ENCODE measurements at regions not wholly inside any gene's neighbourhood (a gene's known extent, or its start where the extent isn't known, plus 50 kb on each side); places are given as distances from the start of the nearest gene placed in this dataset.

DNA sequence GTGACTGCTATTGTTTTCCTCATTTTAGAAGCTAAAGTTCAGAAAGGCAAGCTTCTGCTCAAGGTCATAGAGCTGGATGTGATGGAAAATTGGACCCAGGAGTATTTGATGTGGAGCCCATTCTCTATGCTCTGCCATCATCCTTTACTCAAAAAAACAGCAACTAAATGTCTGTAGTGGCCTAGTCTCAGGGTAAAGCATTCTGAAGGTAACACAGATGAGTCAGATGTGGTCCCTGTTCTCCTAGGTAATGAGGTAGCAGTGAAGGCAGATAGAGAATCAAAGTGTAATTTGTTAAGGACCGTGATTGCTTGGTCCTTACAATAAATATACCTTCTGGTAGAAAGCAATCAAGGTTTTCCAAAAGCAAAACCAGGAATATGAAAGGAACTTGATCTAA is 84.4 kb upstream of the SPON1 start:
- Mint-ChIP-seq H3K4me3 (no peak overlapping the region), H3K27me3 (no peaks in the 10 kb centered on the region), H3K27ac (ENCODE audit: low read depth) (no peak overlapping the region), H3K4me1 (no peaks in the 10 kb centered on the region), H3K36me3 (ENCODE audit: insufficient read depth) (no peaks in the 10 kb centered on the region), H3K9me3 (no peaks in the 10 kb centered on the region)
- DNase-seq (ENCODE audit: low spot score in 2 of 2) (no peak), ATAC-seq (replicated peaks; ENCODE audit: extremely low read depth, poor library complexity, severe bottlenecking) (no peak)

DNA sequence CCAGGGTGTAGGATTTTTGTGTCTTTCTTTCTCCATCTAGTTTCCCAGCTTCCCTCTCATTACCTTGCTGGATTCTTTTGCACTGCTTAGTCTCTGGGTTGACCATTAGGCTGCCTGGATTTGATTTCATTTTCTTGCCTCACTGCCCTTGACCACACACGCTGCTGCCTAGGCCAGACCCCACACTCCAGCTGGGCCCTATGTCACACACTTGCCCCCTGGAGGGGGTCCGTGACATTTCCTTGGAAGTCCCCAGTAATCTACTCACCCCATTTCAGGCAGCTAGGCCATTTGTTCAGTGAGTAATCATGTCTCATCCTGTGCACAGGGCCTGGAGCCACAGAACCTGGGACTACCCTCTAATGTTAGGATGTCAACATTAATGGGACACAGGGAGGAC is 81.9 kb upstream of the SPON1 start:
- no peak overlapping the region for H3K4me3 Mint-ChIP-seq
- ATAC-seq (replicated peaks; ENCODE audit: extremely low read depth, poor library complexity, severe bottlenecking) = no peak
- no peaks in the 10 kb centered on the region for H3K36me3 Mint-ChIP-seq (ENCODE audit: insufficient read depth)
- H3K27ac Mint-ChIP-seq (ENCODE audit: low read depth) = no peak overlapping the region
- H3K9me3 Mint-ChIP-seq = no peaks in the 10 kb centered on the region
- H3K27me3 Mint-ChIP-seq = no peaks in the 10 kb centered on the region
- no peaks in the 10 kb centered on the region for H3K4me1 Mint-ChIP-seq
- DNase-seq (ENCODE audit: low spot score in 2 of 2) = no peak

DNA sequence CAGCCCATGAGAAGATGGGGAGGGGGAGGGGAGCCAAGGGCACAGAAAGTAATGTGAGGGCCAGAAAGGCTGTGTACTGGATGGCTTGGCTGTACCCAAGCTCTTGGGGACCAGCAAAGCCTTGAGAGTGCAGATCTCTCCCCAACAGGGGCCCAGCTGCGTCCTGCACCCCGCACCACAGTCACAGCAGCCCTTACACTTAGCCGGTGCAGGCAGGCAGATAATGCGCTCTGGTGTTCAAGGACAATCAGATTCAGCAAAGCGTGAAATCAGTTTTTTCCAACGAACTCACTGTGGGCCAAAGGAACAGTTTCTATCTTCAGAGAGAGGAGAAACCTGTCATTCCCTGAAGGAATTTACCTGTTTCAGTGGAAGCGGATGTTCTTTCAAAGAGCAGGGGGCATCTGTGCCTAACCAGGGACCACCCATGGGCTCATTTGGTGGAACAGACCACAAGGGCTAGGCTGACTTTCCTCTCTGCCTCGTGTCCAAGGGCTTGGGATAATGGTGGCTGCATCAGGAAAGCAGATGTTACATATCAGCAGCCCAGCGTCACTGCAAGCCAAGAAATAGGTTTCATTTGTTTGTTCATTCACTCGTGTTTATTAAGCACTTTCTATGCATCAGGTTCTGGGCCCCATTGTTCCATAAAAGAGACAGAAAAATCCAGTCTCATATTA is 81.2 kb upstream of the SPON1 start:
- H3K4me1 Mint-ChIP-seq = no peaks in the 10 kb centered on the region
- no peaks in the 10 kb centered on the region for H3K36me3 Mint-ChIP-seq (ENCODE audit: insufficient read depth)
- DNase-seq (ENCODE audit: low spot score in 2 of 2) (no peak), ATAC-seq (replicated peaks; ENCODE audit: extremely low read depth, poor library complexity, severe bottlenecking) (no peak)
- H3K27me3 Mint-ChIP-seq = no peaks in the 10 kb centered on the region
- H3K27ac Mint-ChIP-seq (ENCODE audit: low read depth) = no peak overlapping the region
- H3K4me3 Mint-ChIP-seq = no peak overlapping the region
- no peaks in the 10 kb centered on the region for H3K9me3 Mint-ChIP-seq

DNA sequence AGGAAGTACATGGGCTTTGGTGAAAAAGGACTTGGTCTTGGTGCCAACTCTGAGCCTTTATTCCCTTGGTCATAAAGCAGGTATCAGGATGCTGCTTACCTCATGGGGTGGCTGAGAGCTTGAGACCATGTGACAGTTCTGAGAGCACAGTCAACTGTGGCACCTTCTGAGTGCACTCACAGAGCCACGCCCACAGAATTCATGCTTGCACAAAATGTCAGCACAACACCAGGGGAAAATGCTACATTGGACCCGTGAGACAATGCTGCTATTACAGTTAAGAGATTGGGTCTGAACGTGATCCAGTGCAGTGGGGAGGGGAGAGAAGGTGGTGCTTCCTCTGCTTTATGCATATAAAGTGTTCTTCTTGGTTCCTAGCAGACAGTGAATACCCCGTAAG is 79.5 kb upstream of the SPON1 start:
- Mint-ChIP-seq H3K36me3 (ENCODE audit: insufficient read depth) (no peaks in the 10 kb centered on the region), H3K4me3 (no peak overlapping the region), H3K4me1 (no peaks in the 10 kb centered on the region), H3K27ac (ENCODE audit: low read depth) (peak overlapping the region; percentile 4), H3K27me3 (no peaks in the 10 kb centered on the region), H3K9me3 (peaks cover 5% of the 10 kb centered on the region)
- DNase-seq (ENCODE audit: low spot score in 2 of 2) (no peak), ATAC-seq (replicated peaks; ENCODE audit: extremely low read depth, poor library complexity, severe bottlenecking) (no peak)

DNA sequence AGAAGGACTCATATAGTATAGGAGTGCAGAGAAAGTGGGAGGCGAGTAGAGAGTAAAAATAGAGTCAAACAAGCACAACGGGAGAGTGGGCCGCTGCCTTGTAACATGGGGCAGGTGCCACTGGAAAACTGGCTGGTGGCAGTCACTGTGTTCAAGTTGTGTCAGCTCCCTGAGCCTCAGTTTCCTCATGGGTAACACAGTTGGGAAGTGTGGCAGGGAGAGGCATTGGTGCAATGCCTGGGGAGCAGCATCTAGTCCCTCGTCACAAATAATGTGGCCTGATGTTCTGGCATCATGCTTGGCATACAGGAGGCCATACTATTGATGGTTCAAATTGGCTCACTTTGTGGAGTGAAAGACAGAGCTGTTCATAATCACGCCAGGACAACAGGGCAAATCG is 78.9 kb upstream of the SPON1 start:
- Mint-ChIP-seq H3K27me3 (no peaks in the 10 kb centered on the region), H3K4me1 (no peaks in the 10 kb centered on the region), H3K9me3 (peaks cover 5% of the 10 kb centered on the region), H3K4me3 (no peak overlapping the region), H3K27ac (ENCODE audit: low read depth) (peak overlapping the region; percentile 4), H3K36me3 (ENCODE audit: insufficient read depth) (no peaks in the 10 kb centered on the region)
- ATAC-seq (replicated peaks; ENCODE audit: extremely low read depth, poor library complexity, severe bottlenecking) (no peak), DNase-seq (ENCODE audit: low spot score in 2 of 2) (no peak)

DNA sequence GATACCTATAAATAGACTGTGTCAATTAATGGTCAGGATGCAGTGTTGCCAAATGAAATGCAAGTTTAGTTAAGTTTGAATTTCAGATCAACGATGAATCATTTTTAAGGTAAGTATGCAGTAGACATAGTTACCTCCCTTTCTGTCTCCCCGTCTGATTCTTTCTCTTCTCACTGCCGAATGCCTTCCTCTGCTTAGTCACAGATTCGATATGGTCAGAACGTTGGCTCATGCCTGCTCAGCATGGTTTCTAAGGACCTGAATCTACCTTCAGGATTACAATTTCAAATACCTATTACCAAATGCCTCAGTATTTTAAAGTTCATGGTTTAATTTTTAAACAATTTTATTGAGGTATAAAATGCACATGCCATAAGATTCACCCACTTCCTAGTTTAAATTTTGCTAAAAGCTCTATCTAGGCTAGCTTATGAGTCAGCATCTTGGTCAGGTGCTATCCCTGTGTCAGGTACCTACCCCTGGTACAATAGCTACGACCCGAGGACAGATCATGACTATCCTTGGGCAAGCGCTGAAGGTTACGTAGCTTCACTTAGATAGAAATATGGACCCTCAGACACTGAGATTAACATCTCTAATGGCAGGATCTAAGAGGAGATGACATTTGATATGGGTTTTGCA is 78.2 kb upstream of the SPON1 start:
- Mint-ChIP-seq H3K36me3 (ENCODE audit: insufficient read depth) (no peaks in the 10 kb centered on the region), H3K4me3 (no peak overlapping the region), H3K27ac (ENCODE audit: low read depth) (no peak overlapping the region), H3K9me3 (peaks cover 5% of the 10 kb centered on the region), H3K4me1 (no peaks in the 10 kb centered on the region), H3K27me3 (no peaks in the 10 kb centered on the region)
- DNase-seq (ENCODE audit: low spot score in 2 of 2) (no peak), ATAC-seq (replicated peaks; ENCODE audit: extremely low read depth, poor library complexity, severe bottlenecking) (no peak)

DNA sequence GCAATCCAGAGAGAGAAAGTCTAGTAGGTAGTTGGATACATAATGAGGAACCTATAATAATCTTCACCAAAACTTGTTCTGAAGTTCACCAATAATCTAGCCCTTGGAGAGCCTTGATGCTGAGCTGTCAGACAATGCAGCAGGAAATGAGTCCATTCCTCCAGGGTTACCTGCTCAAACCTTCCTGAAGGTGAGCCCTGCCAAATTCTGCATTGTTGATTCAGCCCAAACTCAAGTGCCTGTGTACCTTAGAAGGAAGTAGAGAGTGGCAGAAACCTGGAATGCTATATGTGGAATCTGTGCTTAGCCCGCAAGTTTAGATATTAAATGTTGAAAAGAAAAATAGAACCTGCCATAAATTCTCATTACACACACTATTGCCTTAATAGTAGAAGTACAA is 77.4 kb upstream of the SPON1 start:
- H3K9me3 Mint-ChIP-seq = peaks cover 5% of the 10 kb centered on the region

DNA sequence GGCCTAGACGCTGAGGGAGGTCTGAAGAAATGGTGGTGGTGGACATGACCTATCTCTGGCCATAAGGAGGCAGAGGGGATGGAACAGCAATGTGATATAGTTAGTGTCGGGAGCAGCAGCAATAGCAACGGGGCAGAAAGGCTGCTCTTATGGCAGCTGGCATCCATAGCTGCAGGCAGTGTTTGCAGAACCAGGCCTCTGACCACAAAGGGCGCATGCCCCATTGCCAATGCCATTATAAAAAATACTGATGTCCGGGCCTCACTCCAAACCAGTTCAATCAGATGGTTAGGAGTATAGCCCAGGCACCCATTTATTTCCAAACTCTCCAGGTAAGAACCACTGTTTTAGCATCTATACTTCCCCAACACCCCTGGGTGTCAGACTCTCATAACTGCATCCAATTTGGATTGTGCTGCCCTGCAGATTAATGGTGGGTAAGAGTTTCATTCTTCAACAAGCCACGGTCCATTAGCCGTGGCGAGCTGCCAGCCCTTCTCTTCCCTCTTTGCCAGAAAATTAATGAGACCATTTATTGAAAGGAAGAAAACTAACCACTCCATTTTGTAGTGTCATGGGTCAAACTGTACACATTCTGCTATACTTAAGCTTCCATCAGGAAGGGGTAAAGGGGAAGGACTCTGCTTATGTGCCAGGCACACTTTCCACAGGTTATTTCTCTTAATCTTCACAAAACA is 72.8 kb upstream of the SPON1 start:
- no peaks in the 10 kb centered on the region for H3K36me3 Mint-ChIP-seq (ENCODE audit: insufficient read depth)
- no peak overlapping the region for H3K4me3 Mint-ChIP-seq
- H3K9me3 Mint-ChIP-seq = peaks cover 5% of the 10 kb centered on the region
- no peak overlapping the region for H3K27ac Mint-ChIP-seq (ENCODE audit: low read depth)
- DNase-seq (ENCODE audit: low spot score in 2 of 2) = no peak
- no peaks in the 10 kb centered on the region for H3K4me1 Mint-ChIP-seq
- no peak for ATAC-seq (replicated peaks; ENCODE audit: extremely low read depth, poor library complexity, severe bottlenecking)
- H3K27me3 Mint-ChIP-seq = no peaks in the 10 kb centered on the region

More for the DNA sequence above, 77.4 kb upstream of the SPON1 start:
- DNase-seq (ENCODE audit: low spot score in 2 of 2) (no peak), ATAC-seq (replicated peaks; ENCODE audit: extremely low read depth, poor library complexity, severe bottlenecking) (no peak)
- Mint-ChIP-seq H3K27me3 (no peaks in the 10 kb centered on the region), H3K36me3 (ENCODE audit: insufficient read depth) (no peaks in the 10 kb centered on the region), H3K4me3 (no peak overlapping the region), H3K27ac (ENCODE audit: low read depth) (no peak overlapping the region), H3K4me1 (no peaks in the 10 kb centered on the region)

DNA sequence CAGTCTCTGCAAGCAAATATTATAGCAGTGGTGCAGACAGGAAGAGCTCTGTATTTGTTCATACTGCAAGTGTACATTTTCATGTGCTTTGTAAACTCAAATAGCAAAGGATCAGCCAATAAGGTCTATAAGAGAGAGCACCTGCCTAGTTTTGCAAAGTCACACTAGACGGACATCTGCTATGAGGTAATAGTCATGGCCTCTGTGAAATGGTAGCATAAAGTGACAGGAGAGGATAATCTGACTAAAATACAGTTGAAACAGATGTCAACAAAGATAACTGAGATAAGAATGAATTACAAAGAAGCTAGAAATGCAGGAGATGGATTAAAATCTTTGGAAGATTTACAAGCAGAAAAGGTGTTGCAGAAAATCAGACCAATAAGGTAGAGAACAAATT is 70.6 kb upstream of the SPON1 start:
- peaks cover 2% of the 10 kb centered on the region for H3K9me3 Mint-ChIP-seq
- DNase-seq (ENCODE audit: low spot score in 2 of 2) (no peak), ATAC-seq (replicated peaks; ENCODE audit: extremely low read depth, poor library complexity, severe bottlenecking) (no peak)
- H3K27me3 Mint-ChIP-seq = no peaks in the 10 kb centered on the region
- no peaks in the 10 kb centered on the region for H3K36me3 Mint-ChIP-seq (ENCODE audit: insufficient read depth)
- H3K4me1 Mint-ChIP-seq = no peaks in the 10 kb centered on the region
- H3K4me3 Mint-ChIP-seq = no peak overlapping the region
- H3K27ac Mint-ChIP-seq (ENCODE audit: low read depth) = no peak overlapping the region

DNA sequence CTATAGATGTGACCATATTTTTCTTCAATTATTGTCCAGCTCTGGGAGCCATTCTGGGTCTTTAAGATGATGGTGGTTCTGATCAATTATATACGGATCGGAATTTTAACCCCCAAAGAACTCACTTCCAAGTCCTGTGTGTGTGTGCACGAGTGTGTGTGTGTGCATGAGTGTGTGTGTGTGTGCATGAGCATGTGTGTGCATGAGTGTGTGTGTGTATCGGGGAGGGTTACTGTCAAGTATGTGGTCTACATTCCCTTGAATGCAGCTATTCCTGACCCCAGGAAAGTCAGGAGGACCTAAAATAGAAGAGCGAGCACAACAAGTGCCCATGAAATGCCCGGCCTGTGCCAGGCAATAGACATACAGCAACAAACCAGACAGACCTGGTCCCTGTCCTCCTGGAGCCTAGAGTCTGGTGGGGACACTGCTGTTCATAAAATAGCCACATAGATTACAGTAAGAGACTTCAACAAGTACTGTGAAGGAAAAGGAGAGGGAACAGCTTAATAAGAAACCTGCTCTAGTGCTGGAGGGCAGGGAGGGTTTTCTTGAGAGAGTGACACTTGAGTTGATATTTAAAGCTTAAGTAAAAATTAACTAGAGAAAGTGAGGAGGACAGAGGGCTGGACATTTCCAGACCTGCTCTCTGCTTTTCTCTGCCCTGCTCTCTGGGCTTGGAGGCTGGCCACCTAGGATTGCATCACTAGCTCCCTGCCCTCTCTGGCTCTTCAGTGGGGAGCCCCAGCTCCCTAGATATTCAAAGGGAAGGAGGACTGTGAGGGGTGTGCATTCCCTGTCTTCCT is 66.1 kb upstream of the SPON1 start:
- ATAC-seq (replicated peaks; ENCODE audit: extremely low read depth, poor library complexity, severe bottlenecking) (no peak), DNase-seq (ENCODE audit: low spot score in 2 of 2) (no peak)
- no peak overlapping the region for H3K27ac Mint-ChIP-seq (ENCODE audit: low read depth)
- no peak overlapping the region for H3K4me3 Mint-ChIP-seq
- no peaks in the 10 kb centered on the region for H3K4me1 Mint-ChIP-seq
- no peaks in the 10 kb centered on the region for H3K9me3 Mint-ChIP-seq
- H3K27me3 Mint-ChIP-seq = peaks cover 26% of the 10 kb centered on the region
- H3K36me3 Mint-ChIP-seq (ENCODE audit: insufficient read depth) = no peaks in the 10 kb centered on the region

DNA sequence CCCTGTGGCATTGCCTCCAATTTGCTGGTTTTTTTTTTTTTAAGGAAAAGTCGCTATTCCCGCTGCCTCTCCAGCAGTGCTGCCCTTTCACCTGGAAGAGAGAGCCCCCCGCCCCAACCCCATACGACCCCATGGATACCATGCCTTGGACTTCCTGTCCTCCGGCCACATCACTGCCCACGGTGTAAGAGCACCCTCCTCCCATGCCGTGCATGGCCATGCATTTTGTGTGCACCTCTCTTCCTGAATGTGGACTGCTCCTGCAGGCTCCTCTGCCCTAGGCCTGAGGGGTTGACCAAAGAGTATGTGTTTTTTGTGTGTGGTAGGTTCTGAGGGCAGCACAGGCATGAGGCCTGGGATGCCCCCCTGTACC is 65.6 kb upstream of the SPON1 start:
- Mint-ChIP-seq H3K36me3 (ENCODE audit: insufficient read depth) (no peaks in the 10 kb centered on the region), H3K4me3 (no peak overlapping the region), H3K4me1 (no peaks in the 10 kb centered on the region), H3K27me3 (peaks cover 26% of the 10 kb centered on the region), H3K9me3 (no peaks in the 10 kb centered on the region), H3K27ac (ENCODE audit: low read depth) (no peak overlapping the region)
- ATAC-seq (replicated peaks; ENCODE audit: extremely low read depth, poor library complexity, severe bottlenecking) (no peak), DNase-seq (ENCODE audit: low spot score in 2 of 2) (no peak)

DNA sequence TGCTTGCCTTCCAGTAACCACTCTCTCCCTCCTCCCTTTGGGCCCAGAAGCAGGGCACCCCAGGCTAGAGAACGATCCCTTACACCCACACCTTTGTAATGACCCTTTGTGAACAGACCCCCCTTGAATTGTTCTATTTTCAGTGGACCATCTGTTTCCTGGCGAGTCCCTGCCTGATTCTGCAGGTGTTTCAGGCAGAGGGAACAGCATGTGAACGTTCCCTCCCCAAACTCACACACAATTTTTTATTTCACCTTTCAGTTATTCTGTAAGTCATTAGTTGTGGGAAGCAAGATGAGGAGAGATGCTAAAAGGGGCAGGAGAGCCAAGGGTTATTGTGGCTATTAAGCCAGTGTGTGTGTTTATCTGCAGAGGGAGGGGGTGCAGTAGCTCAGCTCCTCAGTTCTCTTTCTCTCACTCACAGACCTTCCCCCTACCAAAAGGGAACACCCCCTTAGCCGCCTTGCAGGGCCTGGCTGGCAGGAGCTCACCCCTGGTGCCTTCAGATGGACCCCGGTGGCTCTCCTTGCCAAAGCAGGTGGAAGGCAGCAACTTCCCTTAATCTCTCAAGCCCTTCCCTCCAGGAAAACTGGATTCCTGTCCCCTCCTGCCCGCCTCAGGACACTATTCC is 64.8 kb upstream of the SPON1 start:
- DNase-seq (ENCODE audit: low spot score in 2 of 2) = no peak
- no peak for ATAC-seq (replicated peaks; ENCODE audit: extremely low read depth, poor library complexity, severe bottlenecking)
- Mint-ChIP-seq H3K27ac (ENCODE audit: low read depth) (no peak overlapping the region), H3K4me3 (no peak overlapping the region), H3K36me3 (ENCODE audit: insufficient read depth) (no peaks in the 10 kb centered on the region), H3K27me3 (peaks cover 26% of the 10 kb centered on the region), H3K4me1 (no peaks in the 10 kb centered on the region), H3K9me3 (no peaks in the 10 kb centered on the region)
